GM23338 (cell line): ENCODE measurements at regions not wholly inside any gene's neighbourhood (a gene's known extent, or its start where the extent isn't known, plus 50 kb on each side); places are given as distances from the start of the nearest gene placed in this dataset.

Experiments used
- CREB1 ChIP-seq: fragments of 250-450 bp; sonication (Bioruptor Pico); IDR thresholded peaks from 2 replicates; pipeline ENCODE4 v1.5.0; 2020; ENCODE audit warnings: low read depth, mild to moderate bottlenecking, moderate library complexity
- EZH2 ChIP-seq: fragments of 200-600 bp; sonication (generic); IDR thresholded peaks from one replicate; pipeline ENCODE4 v1.8.0; 2017; ENCODE audit warnings: antibody characterized with exemption, mild to moderate bottlenecking, low read depth; ENCODE audit not compliant: unreplicated experiment
- EZH2phosphoT487 ChIP-seq: fragments of 200-600 bp; sonication (generic); IDR thresholded peaks from one replicate; pipeline ENCODE4 v1.8.1; 2018; ENCODE audit warnings: antibody characterized with exemption; ENCODE audit not compliant: unreplicated experiment
- JUNB ChIP-seq: IDR thresholded peaks from one replicate; pipeline ENCODE4 v1.6.1; 2016; ENCODE audit warnings: antibody characterized with exemption; ENCODE audit not compliant: unreplicated experiment
- NANOG ChIP-seq: IDR thresholded peaks from 2 replicates; pipeline ENCODE4 v1.6.1; 2016; ENCODE audit warnings: antibody characterized with exemption, borderline replicate concordance
- POLR2AphosphoS5 ChIP-seq: IDR thresholded peaks from 2 replicates; pipeline ENCODE4 v1.6.1; 2016; ENCODE audit warnings: antibody characterized with exemption, low read depth
- REST ChIP-seq: IDR thresholded peaks from one replicate; pipeline ENCODE4 v1.6.1; 2018; ENCODE audit warnings: antibody characterized with exemption; ENCODE audit not compliant: unreplicated experiment
- STAT1 ChIP-seq: IDR thresholded peaks from one replicate; pipeline ENCODE4 v1.6.1; 2016; ENCODE audit warnings: antibody characterized with exemption; ENCODE audit not compliant: unreplicated experiment
- ZNF331 ChIP-seq: fragments of 250-450 bp; sonication (Bioruptor Pico); IDR thresholded peaks from 2 replicates; pipeline ENCODE4 v1.5.0; 2020; ENCODE audit warnings: low read depth, mild to moderate bottlenecking, moderate library complexity
- TF ChIP-seq, protein P1 (sequence below), 2 experiments: fragments of 200-600 bp in 1 of 2; sonication (generic) in 1 of 2; conservative IDR thresholded peaks; 2 replicates each; pipeline versions ENCODE4 v1.5.1 to v1.6.1; 2016 to 2017; ENCODE audit warnings: antibody characterized with exemption in 2 of 2, low read depth in 2 of 2, mild to moderate bottlenecking in 2 of 2, moderate library complexity in 1 of 2
- TF ChIP-seq, protein P2 (sequence below): IDR thresholded peaks from 2 replicates; pipeline ENCODE4 v1.6.1; 2016; ENCODE audit warnings: antibody characterized with exemption
- TF ChIP-seq, protein P3 (sequence below): fragments of 250-450 bp; sonication (Bioruptor Pico); IDR thresholded peaks from 2 replicates; pipeline ENCODE4 v1.5.0; 2020; ENCODE audit warnings: mild to moderate bottlenecking, moderate library complexity

GRCh38 chr1:195768936-195769335 is 839.3 kb downstream of the KCNT2 start:
- TF ChIP-seq, protein P1, sequence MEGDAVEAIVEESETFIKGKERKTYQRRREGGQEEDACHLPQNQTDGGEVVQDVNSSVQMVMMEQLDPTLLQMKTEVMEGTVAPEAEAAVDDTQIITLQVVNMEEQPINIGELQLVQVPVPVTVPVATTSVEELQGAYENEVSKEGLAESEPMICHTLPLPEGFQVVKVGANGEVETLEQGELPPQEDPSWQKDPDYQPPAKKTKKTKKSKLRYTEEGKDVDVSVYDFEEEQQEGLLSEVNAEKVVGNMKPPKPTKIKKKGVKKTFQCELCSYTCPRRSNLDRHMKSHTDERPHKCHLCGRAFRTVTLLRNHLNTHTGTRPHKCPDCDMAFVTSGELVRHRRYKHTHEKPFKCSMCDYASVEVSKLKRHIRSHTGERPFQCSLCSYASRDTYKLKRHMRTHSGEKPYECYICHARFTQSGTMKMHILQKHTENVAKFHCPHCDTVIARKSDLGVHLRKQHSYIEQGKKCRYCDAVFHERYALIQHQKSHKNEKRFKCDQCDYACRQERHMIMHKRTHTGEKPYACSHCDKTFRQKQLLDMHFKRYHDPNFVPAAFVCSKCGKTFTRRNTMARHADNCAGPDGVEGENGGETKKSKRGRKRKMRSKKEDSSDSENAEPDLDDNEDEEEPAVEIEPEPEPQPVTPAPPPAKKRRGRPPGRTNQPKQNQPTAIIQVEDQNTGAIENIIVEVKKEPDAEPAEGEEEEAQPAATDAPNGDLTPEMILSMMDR (conservative IDR thresholded peaks at IDR 0.05; ENCODE audit: low read depth in 2 of 2): no peak
- no peak for TF ChIP-seq EZH2phosphoT487
- no peak for TF ChIP-seq REST
- no peak for TF ChIP-seq CREB1 (CRISPR knock-in tag)
- no peak for TF ChIP-seq POLR2AphosphoS5
- TF ChIP-seq EZH2: no peak
- no peak for TF ChIP-seq JUNB
- no peak for TF ChIP-seq ZNF331 (CRISPR knock-in tag)
- TF ChIP-seq, protein P2, sequence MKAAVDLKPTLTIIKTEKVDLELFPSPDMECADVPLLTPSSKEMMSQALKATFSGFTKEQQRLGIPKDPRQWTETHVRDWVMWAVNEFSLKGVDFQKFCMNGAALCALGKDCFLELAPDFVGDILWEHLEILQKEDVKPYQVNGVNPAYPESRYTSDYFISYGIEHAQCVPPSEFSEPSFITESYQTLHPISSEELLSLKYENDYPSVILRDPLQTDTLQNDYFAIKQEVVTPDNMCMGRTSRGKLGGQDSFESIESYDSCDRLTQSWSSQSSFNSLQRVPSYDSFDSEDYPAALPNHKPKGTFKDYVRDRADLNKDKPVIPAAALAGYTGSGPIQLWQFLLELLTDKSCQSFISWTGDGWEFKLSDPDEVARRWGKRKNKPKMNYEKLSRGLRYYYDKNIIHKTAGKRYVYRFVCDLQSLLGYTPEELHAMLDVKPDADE: no peak
- TF ChIP-seq, protein P3, sequence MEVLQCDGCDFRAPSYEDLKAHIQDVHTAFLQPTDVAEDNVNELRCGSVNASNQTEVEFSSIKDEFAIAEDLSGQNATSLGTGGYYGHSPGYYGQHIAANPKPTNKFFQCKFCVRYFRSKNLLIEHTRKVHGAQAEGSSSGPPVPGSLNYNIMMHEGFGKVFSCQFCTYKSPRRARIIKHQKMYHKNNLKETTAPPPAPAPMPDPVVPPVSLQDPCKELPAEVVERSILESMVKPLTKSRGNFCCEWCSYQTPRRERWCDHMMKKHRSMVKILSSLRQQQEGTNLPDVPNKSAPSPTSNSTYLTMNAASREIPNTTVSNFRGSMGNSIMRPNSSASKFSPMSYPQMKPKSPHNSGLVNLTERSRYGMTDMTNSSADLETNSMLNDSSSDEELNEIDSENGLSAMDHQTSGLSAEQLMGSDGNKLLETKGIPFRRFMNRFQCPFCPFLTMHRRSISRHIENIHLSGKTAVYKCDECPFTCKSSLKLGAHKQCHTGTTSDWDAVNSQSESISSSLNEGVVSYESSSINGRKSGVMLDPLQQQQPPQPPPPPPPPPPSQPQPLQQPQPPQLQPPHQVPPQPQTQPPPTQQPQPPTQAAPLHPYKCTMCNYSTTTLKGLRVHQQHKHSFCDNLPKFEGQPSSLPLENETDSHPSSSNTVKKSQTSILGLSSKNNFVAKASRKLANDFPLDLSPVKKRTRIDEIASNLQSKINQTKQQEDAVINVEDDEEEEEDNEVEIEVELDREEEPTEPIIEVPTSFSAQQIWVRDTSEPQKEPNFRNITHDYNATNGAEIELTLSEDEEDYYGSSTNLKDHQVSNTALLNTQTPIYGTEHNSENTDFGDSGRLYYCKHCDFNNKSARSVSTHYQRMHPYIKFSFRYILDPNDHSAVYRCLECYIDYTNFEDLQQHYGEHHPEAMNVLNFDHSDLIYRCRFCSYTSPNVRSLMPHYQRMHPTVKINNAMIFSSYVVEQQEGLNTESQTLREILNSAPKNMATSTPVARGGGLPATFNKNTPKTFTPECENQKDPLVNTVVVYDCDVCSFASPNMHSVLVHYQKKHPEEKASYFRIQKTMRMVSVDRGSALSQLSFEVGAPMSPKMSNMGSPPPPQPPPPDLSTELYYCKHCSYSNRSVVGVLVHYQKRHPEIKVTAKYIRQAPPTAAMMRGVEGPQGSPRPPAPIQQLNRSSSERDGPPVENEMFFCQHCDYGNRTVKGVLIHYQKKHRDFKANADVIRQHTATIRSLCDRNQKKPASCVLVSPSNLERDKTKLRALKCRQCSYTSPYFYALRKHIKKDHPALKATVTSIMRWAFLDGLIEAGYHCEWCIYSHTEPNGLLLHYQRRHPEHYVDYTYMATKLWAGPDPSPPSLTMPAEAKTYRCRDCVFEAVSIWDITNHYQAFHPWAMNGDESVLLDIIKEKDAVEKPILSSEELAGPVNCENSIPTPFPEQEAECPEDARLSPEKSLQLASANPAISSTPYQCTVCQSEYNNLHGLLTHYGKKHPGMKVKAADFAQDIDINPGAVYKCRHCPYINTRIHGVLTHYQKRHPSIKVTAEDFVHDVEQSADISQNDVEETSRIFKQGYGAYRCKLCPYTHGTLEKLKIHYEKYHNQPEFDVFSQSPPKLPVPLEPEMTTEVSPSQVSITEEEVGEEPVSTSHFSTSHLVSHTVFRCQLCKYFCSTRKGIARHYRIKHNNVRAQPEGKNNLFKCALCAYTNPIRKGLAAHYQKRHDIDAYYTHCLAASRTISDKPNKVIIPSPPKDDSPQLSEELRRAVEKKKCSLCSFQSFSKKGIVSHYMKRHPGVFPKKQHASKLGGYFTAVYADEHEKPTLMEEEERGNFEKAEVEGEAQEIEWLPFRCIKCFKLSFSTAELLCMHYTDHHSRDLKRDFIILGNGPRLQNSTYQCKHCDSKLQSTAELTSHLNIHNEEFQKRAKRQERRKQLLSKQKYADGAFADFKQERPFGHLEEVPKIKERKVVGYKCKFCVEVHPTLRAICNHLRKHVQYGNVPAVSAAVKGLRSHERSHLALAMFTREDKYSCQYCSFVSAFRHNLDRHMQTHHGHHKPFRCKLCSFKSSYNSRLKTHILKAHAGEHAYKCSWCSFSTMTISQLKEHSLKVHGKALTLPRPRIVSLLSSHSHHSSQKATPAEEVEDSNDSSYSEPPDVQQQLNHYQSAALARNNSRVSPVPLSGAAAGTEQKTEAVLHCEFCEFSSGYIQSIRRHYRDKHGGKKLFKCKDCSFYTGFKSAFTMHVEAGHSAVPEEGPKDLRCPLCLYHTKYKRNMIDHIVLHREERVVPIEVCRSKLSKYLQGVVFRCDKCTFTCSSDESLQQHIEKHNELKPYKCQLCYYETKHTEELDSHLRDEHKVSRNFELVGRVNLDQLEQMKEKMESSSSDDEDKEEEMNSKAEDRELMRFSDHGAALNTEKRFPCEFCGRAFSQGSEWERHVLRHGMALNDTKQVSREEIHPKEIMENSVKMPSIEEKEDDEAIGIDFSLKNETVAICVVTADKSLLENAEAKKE: no peak
- no peak for TF ChIP-seq STAT1
- TF ChIP-seq NANOG: no peak
